SKM-1 (cell line): ENCODE measurements at regions not wholly inside any gene's neighbourhood (a gene's known extent, or its start where the extent isn't known, plus 50 kb on each side); places are given as distances from the start of the nearest gene placed in this dataset.
"Not testable (repeated sequence)": the region's sequence is repeated elsewhere in the genome, so short reads cannot be mapped to it uniquely, and the experiment has no call there.

ENCODE experiments used
- DNase-seq: peaks from one replicate; lab custom pipeline; 2025; ENCODE audit not compliant: unreplicated experiment; lab: John Stamatoyannopoulos, UW

DNA sequence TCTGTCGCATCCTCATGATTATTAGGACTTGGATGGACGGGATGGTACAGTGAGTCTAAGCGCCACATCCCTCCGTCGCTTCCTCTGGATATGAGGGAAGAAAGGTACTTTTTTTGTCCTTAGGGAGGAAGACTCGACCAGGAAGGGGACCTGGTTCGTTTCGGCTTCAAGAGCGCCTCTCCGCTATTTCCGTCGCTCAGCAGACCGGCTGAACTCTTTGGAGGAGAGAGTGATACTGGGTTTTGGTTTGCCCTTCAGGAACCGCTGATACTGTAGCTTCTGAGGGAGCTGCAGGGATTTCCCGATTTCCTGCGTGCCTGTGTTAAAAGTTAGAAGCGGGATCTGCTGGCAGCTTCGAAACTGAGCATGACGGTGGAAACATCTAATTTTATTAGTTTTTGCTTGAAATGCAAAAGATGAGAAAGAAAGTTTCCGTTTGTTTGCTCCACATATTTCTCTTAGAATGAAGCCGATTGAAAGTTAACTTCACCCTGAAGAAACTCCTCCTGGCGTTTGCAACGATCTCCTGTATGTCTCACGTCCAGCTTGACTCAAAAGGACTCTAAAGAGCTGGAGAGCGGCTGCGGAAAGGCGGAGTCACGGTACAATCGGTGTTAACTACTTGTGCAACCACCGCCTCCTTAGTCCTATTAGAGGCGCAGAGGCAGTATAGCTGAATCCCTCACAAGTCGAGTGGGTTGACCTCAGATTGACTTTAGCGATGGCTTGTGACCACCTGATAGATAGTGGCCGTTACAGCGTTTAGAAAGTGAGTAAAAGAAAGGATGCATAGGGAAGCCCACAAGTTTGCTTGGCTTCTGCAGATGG, 129.4 kb downstream of the TRIM27 start:
- DNase-seq = peak; percentile 57

- not testable (repeated sequence) for DNase-seq
Measured at GRCh38 chr6:28800647-28801046, 123.1 kb downstream of the TRIM27 start.

GRCh38 chr6:28802417-28803336, 121.1 kb downstream of the TRIM27 start:
- no peak for DNase-seq

DNA sequence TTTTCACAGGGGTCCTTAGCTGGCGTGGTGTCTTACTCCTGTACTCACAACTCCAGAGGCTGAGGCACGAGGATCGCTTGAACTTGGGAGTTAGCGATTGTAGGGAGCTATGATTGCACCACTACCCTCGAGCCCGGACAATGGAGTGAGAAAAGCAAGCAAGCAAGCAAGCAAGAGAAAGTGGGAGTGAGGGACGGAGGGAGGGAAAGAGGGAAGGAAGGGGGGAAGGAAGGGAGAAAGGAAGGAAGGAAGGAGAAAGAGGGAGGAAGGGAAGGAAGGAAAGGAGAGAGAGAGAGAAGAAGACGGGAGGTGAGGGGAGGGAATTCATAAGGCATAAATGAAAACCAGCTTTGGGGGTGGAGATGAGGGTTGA, 120.5 kb downstream of the TRIM27 start:
- no peak for DNase-seq

GRCh38 chr6:28807682-28808280, 116.0 kb downstream of the TRIM27 start:
- DNase-seq = no peak

- DNase-seq = no peak
Measured at GRCh38 chr6:28808383-28808782, 115.4 kb downstream of the TRIM27 start.

- DNase-seq = no peak
Measured at GRCh38 chr6:28809947-28810658, 113.7 kb downstream of the TRIM27 start.

GRCh38 chr6:28810659-28811053, 113.1 kb downstream of the TRIM27 start:
- peak; percentile 23 for DNase-seq

GRCh38 chr6:28811873-28812272, 111.9 kb downstream of the TRIM27 start:
- DNase-seq = no peak

DNA sequence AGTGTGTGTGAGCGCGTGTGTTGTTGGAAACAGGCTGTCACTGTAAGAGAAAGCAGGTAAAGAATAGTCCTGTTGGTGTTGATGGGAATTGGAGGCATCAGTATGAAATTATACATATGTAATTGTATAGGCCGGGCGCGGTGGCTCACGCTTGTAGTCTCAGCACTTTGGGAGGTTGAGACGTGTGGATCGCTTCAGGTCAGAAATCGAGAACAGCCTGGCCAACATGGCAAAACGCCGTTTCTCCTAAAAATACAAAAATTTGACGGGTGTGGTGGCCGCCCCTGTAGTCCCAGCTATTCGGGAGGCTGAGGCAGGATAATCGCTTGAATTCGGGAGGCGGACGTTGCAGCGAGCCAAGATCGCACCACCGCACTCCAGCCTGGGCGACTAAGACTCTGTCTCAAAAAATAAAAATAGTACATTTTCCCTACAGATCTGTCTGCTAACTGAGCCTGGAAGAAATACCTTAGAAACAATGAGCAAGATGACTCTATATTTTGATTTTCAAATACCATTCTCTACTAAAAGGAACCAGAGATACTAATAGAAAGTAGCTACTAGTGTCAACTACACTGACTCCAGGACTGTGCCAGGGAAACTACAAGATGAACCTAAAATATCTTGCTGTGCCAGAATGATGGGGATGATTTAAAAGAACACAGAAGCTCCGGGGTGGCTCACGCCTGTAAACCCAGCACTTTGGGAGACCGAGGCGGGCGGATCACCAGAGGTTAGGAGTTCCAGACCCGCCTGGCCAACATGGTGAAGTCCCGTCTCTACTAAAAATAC, 110.8 kb downstream of the TRIM27 start:
- DNase-seq = no peak

GRCh38 chr6:28814032-28814976, 109.5 kb downstream of the TRIM27 start:
- DNase-seq = no peak

- no peak for DNase-seq
Measured at GRCh38 chr6:28816339-28816908, 107.4 kb downstream of the TRIM27 start.

GRCh38 chr6:28816909-28817807, 106.6 kb downstream of the TRIM27 start:
- DNase-seq = peak; percentile 24

DNA sequence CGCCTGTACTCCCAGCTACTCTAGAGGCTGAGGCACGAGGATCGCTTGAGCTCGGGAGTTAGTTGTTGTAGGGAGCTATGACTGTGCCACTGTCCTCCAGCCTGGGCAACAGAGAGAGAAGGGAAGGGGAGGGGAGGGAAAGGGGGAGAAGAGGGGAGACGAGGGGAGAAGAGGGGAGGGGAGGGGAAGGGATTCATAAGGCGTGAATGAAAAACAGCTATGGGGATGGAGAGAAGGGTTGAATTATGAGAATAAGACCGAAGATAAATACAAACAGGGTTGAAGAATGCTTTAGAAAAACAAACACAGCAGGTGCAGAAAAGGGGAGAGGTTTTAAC, 106.0 kb downstream of the TRIM27 start:
- no peak for DNase-seq

DNA sequence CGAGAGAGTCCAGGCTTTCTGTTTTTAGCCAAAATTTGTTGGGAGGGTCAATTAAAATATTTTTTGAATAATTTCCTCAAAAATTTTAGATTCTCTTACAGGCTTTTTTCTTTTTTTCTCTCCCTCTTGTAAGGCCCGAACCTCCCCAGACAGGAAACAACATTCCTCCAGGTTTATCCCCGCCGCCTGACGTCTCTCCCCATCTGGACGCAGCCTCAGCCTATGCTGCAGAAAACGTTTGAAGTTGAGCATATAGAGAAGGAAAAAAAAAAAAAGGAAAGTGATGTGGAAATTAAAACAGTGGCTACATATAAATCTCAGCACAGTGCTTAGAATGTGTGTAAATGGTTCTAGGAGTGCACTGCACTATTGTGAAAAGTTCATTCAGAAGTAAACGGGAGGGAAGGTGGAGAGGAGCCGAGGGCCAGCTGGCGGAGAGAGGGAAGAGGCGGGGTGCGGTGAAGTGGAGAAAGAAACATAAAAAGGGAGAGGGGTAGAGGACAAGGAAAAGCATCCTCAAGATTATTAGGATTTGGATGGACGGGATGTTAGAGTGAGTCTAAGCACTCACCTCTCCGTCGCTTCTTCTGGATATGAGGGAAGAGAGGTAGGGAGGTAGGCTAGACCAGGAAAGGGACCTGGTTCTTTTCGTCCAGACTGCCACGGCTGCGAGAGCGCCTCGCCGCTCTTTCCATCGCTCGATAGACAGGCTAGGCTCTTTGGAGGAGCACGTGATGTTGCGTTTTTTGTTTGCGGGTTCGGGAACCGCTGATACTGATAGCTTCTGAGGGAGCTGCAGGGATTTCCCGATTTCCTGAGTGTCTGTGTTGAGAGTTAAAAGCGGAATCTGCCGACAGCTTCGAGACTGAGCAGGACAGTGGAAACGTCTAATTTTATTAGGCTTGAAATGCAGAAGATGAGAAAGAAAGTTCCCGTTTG, 98.7 kb downstream of the TRIM27 start:
- DNase-seq = no peak

DNA sequence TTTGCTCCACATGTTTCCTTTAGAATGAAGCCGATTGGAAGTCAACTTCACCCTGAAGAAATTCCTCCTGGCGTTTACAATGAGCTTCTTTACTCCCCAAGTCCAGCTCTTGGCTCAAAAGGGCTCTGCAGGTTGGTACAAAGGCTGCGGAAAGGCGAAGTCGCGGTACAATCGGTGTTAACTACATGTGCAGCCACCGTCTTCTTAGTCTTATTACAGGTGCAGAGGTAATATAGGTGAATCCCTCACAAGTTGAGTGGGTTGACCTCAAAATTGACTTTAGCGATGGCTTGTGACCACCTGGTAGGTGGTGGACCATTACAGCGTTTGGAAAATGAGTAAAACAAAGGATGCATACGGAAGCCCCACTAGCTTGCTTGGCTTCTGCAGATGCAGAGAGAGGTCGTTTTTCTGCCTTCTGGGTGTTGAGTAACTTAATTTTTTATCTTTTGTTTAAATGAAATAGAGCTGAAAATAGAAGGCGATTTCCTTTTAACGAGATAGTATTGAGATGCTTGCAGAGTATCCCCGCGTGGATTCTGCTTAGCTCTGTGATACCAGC, 98.0 kb downstream of the TRIM27 start:
- DNase-seq = no peak
